ENCODE measurements at regions not wholly inside any gene's neighbourhood (a gene's known extent, or its start where the extent isn't known, plus 50 kb on each side); places are given as distances from the start of the nearest gene placed in this dataset.

DNA sequence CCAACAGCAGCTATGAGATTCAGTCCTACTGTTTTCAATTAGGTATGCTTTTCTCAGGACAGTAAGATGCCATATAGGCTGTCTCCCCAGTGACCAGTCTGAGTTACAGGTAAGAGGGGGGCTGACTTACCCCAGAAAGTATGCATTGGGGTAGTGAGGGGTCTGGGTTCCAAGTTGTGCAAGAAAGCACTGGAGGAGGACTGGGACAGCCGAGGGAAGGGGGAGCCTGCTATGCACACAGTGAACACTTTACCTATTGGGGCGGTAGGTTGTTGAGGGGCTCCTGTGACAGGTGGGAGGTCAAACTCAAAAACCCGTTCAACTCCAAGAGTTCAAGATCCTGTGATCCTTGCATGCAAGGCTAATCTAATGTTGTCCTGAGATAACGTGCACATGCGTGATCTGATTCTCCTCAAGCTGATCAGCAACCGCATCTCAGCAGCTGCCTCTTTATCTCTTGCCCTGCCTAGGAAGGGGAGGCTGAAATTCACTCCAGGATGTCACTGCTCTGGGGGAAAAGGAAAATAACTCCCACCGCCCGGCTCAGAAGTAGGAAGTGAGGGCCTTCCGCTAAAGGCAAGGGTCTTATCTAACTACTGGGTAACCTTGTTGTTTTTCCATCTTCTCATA is 108.8 kb upstream of the KIT start:
- no peak overlapping the region for H3K4me3 ChIP-seq (ENCODE audit: control insufficient read depth, low read depth, low read length)
- DNase-seq (ENCODE audit: low read depth): no peak
- TF ChIP-seq, protein P1, sequence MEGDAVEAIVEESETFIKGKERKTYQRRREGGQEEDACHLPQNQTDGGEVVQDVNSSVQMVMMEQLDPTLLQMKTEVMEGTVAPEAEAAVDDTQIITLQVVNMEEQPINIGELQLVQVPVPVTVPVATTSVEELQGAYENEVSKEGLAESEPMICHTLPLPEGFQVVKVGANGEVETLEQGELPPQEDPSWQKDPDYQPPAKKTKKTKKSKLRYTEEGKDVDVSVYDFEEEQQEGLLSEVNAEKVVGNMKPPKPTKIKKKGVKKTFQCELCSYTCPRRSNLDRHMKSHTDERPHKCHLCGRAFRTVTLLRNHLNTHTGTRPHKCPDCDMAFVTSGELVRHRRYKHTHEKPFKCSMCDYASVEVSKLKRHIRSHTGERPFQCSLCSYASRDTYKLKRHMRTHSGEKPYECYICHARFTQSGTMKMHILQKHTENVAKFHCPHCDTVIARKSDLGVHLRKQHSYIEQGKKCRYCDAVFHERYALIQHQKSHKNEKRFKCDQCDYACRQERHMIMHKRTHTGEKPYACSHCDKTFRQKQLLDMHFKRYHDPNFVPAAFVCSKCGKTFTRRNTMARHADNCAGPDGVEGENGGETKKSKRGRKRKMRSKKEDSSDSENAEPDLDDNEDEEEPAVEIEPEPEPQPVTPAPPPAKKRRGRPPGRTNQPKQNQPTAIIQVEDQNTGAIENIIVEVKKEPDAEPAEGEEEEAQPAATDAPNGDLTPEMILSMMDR (conservative IDR thresholded peaks at IDR 0.05; ENCODE audit: control insufficient read depth, insufficient read depth, low read depth, low read length): no peak

DNA sequence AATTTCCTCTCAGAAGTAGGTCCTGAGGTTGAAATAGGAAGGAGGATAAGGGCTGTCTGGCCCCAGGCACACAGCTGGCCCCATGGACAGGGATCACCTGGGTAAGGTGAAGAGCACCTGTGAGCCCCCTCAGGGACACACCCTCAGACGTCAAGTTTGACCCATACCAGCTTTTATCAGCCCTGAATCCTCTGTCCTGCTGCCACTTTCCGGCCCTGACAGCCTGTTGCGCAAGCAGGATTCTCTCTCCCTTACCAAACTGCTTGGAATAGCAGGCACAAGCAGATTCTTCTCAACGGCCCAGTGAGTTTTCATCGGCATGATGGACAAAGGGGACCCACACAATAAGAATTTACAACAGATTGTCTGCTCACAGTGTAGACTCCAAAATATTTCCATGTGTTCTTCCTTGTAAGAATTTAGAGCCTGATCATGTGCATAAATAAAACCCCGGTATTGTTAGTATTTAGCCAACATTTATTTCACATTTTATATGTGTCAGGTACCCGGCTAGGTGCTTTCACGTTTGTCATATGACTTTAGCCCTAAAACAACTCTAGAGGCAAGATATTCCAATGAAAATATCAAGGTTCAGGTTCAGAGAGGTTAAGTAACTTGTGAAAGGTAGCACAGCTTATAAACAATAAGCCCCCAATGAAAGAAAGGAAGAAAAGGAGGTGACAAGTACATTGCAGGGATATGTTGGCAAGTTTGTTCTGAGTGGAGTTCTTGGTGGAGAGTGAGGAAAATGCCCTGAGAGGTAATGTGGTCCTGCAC is 107.2 kb upstream of the KIT start:
- peak; percentile 27 for DNase-seq (ENCODE audit: low read depth)
- H3K4me3 ChIP-seq (ENCODE audit: control insufficient read depth, low read depth, low read length): no peak overlapping the region
- TF ChIP-seq, protein P1 (conservative IDR thresholded peaks at IDR 0.05; ENCODE audit: control insufficient read depth, insufficient read depth, low read depth, low read length): no peak

- TF ChIP-seq, protein P1 (conservative IDR thresholded peaks at IDR 0.05; ENCODE audit: control insufficient read depth, insufficient read depth, low read depth, low read length): no peak
- peak; percentile 22 for DNase-seq (ENCODE audit: low read depth)
- no peak overlapping the region for H3K4me3 ChIP-seq (ENCODE audit: control insufficient read depth, low read depth, low read length)
Observed at GRCh38 chr4:54553001-54553400, 104.8 kb upstream of the KIT start.

DNA sequence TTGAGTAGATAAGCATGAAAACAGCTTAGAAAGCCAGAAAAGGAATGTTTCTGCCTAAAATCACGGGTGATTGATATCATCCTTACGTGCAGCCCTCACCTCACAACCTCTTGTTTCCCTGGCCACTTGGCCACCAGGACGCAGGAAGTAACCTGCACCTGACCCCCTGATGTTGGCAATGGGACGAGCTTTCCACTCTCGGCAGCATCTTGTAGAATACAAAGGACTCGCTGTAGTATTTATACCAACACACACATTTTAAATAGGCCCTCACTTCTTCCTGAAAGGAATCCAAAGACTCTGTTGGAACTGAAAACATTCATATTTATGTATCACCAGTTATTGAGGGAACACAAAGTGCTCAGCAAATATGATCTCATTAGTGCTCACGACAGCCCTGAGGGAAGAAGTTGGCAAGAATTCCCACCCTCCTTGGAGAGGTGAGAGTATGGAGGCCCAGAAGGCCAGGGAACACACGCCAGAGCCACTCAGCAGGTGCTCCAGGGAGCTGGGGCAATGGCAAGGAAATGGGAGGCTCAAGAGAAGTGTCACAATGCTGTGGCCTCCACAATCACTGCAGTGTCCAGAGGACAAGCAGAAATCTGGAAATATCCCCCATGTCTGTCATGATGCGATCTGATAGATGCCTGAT is 103.3 kb upstream of the KIT start:
- TF ChIP-seq, protein P1 (conservative IDR thresholded peaks at IDR 0.05; ENCODE audit: control insufficient read depth, insufficient read depth, low read depth, low read length): no peak
- no peak overlapping the region for H3K4me3 ChIP-seq (ENCODE audit: control insufficient read depth, low read depth, low read length)
- no peak for DNase-seq (ENCODE audit: low read depth)

GRCh38 chr4:54556051-54556450 is 101.7 kb upstream of the KIT start:
- H3K4me3 ChIP-seq (ENCODE audit: control insufficient read depth, low read depth, low read length): no peak overlapping the region
- TF ChIP-seq, protein P1 (conservative IDR thresholded peaks at IDR 0.05; ENCODE audit: control insufficient read depth, insufficient read depth, low read depth, low read length): no peak
- no peak for DNase-seq (ENCODE audit: low read depth)

- no peak for DNase-seq (ENCODE audit: low read depth)
- no peak overlapping the region for H3K4me3 ChIP-seq (ENCODE audit: control insufficient read depth, low read depth, low read length)
- TF ChIP-seq, protein P1 (conservative IDR thresholded peaks at IDR 0.05; ENCODE audit: control insufficient read depth, insufficient read depth, low read depth, low read length): no peak
Observed at GRCh38 chr4:54556587-54556986, 101.2 kb upstream of the KIT start.

Data from fibroblast of mammary gland (primary cell).